Skin of body (tissue), 1 donor: ENCODE measurements at regions not wholly inside any gene's neighbourhood (a gene's known extent, or its start where the extent isn't known, plus 50 kb on each side); places are given as distances from the start of the nearest gene placed in this dataset.
A peak's percentile ranks its signal among the peaks of the same experiment; 100 is the strongest.

Experiments
- DNase-seq: peaks from one replicate; lab custom pipeline; 2025; lab: John Stamatoyannopoulos, UW

- DNase-seq: no peak
Measured at GRCh38 chr20:22243067-22243466, 341.3 kb downstream of the FOXA2 start.

GRCh38 chr20:22241609-22242008 lies 342.8 kb downstream of the FOXA2 start:
- no peak for DNase-seq

GRCh38 chr20:22232923-22233322 lies 351.4 kb downstream of the FOXA2 start:
- no peak for DNase-seq

GRCh38 chr20:22232473-22232872 lies 351.9 kb downstream of the FOXA2 start:
- no peak for DNase-seq

- DNase-seq: no peak
Measured at GRCh38 chr20:22226849-22227700, 357.3 kb downstream of the FOXA2 start.

GRCh38 chr20:22223236-22223635 lies 361.1 kb downstream of the FOXA2 start:
- no peak for DNase-seq

- DNase-seq: no peak
Measured at GRCh38 chr20:22217712-22218352, 366.5 kb downstream of the FOXA2 start.

GRCh38 chr20:22216984-22217383 lies 367.4 kb downstream of the FOXA2 start:
- DNase-seq: no peak

GRCh38 chr20:22214296-22214695 lies 370.1 kb downstream of the FOXA2 start:
- DNase-seq: no peak

- no peak for DNase-seq
Measured at GRCh38 chr20:22213271-22213670, 371.1 kb downstream of the FOXA2 start.

- no peak for DNase-seq
Measured at GRCh38 chr20:22207280-22207679, 377.1 kb downstream of the FOXA2 start.

- DNase-seq: no peak
Measured at GRCh38 chr20:22204801-22205200, 379.6 kb downstream of the FOXA2 start.

GRCh38 chr20:22182148-22182547 lies 402.2 kb downstream of the FOXA2 start:
- DNase-seq: no peak

- no peak for DNase-seq
Measured at GRCh38 chr20:22180244-22180643, 404.1 kb downstream of the FOXA2 start.

GRCh38 chr20:22160101-22160652 lies 424.2 kb downstream of the FOXA2 start:
- peak; percentile 74 for DNase-seq

- peak; percentile 86 for DNase-seq
Measured at GRCh38 chr20:22159276-22159675, 425.1 kb downstream of the FOXA2 start.

- DNase-seq: no peak
Measured at GRCh38 chr20:22127587-22127986, 422.1 kb downstream of the PAX1 start.

- peak; percentile 40 for DNase-seq
Measured at GRCh38 chr20:22106308-22106938, 401.0 kb downstream of the PAX1 start.

- no peak for DNase-seq
Measured at GRCh38 chr20:22101606-22102005, 396.1 kb downstream of the PAX1 start.

GRCh38 chr20:22100686-22101085 lies 395.2 kb downstream of the PAX1 start:
- no peak for DNase-seq

- no peak for DNase-seq
Measured at GRCh38 chr20:22099348-22099747, 393.9 kb downstream of the PAX1 start.

GRCh38 chr20:22098511-22098910 lies 393.0 kb downstream of the PAX1 start:
- no peak for DNase-seq
